DMS79 treated with DMSO at 0.1 percent for 48 hours (cell line): ENCODE measurements at regions not wholly inside any gene's neighbourhood (a gene's known extent, or its start where the extent isn't known, plus 50 kb on each side); places are given as distances from the start of the nearest gene placed in this dataset.
A peak's percentile ranks its signal among the peaks of the same experiment; 100 is the strongest.

ENCODE experiments used
- DNase-seq: peaks from one replicate; lab custom pipeline; 2025; lab: John Stamatoyannopoulos, UW

GRCh38 chr1:222996310-222996975 is 146.6 kb downstream of the TLR5 start:
- DNase-seq = peak; percentile 41

GRCh38 chr1:223000632-223001031 is 142.4 kb downstream of the TLR5 start:
- no peak for DNase-seq

GRCh38 chr1:223001653-223002634 is 141.1 kb downstream of the TLR5 start:
- DNase-seq = no peak

- no peak for DNase-seq
These were observed 139.5 kb downstream of the TLR5 start for GRCh38 chr1:223003549-223003948.

GRCh38 chr1:223006371-223006770 is 136.7 kb downstream of the TLR5 start:
- no peak for DNase-seq

GRCh38 chr1:223006917-223007648 is 136.0 kb downstream of the TLR5 start:
- peak; percentile 20 for DNase-seq

GRCh38 chr1:223007935-223008334 is 135.1 kb downstream of the TLR5 start:
- DNase-seq = no peak

- DNase-seq = no peak
These were observed 134.2 kb downstream of the TLR5 start for GRCh38 chr1:223008808-223009207.

GRCh38 chr1:223009406-223009805 is 133.6 kb downstream of the TLR5 start:
- DNase-seq = peak; percentile 55

GRCh38 chr1:223010582-223011504 is 132.2 kb downstream of the TLR5 start:
- peak; percentile 26 for DNase-seq

GRCh38 chr1:223011505-223011856 is 131.6 kb downstream of the TLR5 start:
- DNase-seq = no peak

GRCh38 chr1:223012176-223012788 is 130.8 kb downstream of the TLR5 start:
- no peak for DNase-seq

- peak; percentile 33 for DNase-seq
These were observed 130.1 kb downstream of the TLR5 start for GRCh38 chr1:223012938-223013337.

- no peak for DNase-seq
These were observed 128.7 kb downstream of the TLR5 start for GRCh38 chr1:223014142-223014873.

GRCh38 chr1:223016381-223016780 is 126.7 kb downstream of the TLR5 start:
- DNase-seq = no peak

GRCh38 chr1:223016890-223017289 is 126.2 kb downstream of the TLR5 start:
- DNase-seq = no peak

- no peak for DNase-seq
These were observed 125.8 kb downstream of the TLR5 start for GRCh38 chr1:223017291-223017690.

GRCh38 chr1:223018534-223018933 is 124.5 kb downstream of the TLR5 start:
- no peak for DNase-seq

GRCh38 chr1:223019256-223019655 is 123.8 kb downstream of the TLR5 start:
- DNase-seq = no peak

GRCh38 chr1:223020770-223021169 is 122.3 kb downstream of the TLR5 start:
- DNase-seq = no peak
